ENCODE measurements at regions not wholly inside any gene's neighbourhood (a gene's known extent, or its start where the extent isn't known, plus 50 kb on each side); places are given as distances from the start of the nearest gene placed in this dataset.

- no peak for TF ChIP-seq CTCF (optimal IDR thresholded peaks at IDR 0.05 in 1 of 3, IDR thresholded peaks at IDR 0.05 in 1 of 3, conservative IDR thresholded peaks at IDR 0.05 in 1 of 3; ENCODE audit: extremely low read depth in 1 of 3, insufficient read depth in 2 of 3, low read length in 3 of 3)
- TF ChIP-seq EZH2 (IDR thresholded peaks at IDR 0.05; ENCODE audit: low read length), result no peak
Measured at GRCh38 chr3:30502742-30503073, 103.7 kb upstream of the TGFBR2 start.
